HepG2 (cell line): ENCODE measurements at regions not wholly inside any gene's neighbourhood (a gene's known extent, or its start where the extent isn't known, plus 50 kb on each side); places are given as distances from the start of the nearest gene placed in this dataset.

Source experiments
- ATAC-seq: fragments of 200-7000 bp; cut with Tn5 transposase; 3 replicates; pipeline ENCODE4 v1.9.1; 2020; ENCODE audit warnings: mild to moderate bottlenecking, moderate library complexity
- BruUV-seq: library from RNA; stranded (reverse); fragments of 400-500 nt; replicated peaks from 2 replicates; lab custom pipeline; 2021; lab: Mats Ljungman, UMichigan
- CTCF ChIA-PET: fragments of 300-600 bp; formaldehyde crosslinking; extraction: SDS; loops from one replicate; lab custom pipeline; 2021; ENCODE audit warnings: low total read pairs, inconsistent platforms, low intra/inter-chr PET ratio; lab: Yijun Ruan, JAX
- POLR2A ChIA-PET: fragments of 350-600 bp; sonication (Branson Sonifier 250); formaldehyde crosslinking; loops from one replicate; lab custom pipeline; 2020; ENCODE audit warnings: antibody characterized with exemption, inconsistent platforms; lab: Yijun Ruan, JAX
- DNase-seq: peaks from one replicate; pipeline ENCODE4 v3.0.0-alpha.2; 2015; ENCODE audit warnings: low spot score
- FAIRE-seq: peaks from 3 replicates; lab custom pipeline; 2011; peaks lifted over from hg19 to GRCh38; lab: Jason Lieb, UNC
- H2AFZ ChIP-seq: one replicate; pipeline ENCODE4 v1.6.1; 2011; ENCODE audit warnings: low read length, inconsistent platforms
- H3K27ac ChIP-seq: fragments of 300-600 bp; 3 replicates; pipeline ENCODE4 v1.8.0; 2011; ENCODE audit warnings: mixed run types, mild to moderate bottlenecking, mixed read lengths, low read length, inconsistent platforms; ENCODE audit not compliant: insufficient read depth; ENCODE audit errors: extremely low read length
- H3K27me3 ChIP-seq, 2 experiments: fragments of 200-600 bp in 1 of 2; 2 replicates in 1 of 2; 3 replicates in 1 of 2; pipeline versions ENCODE4 v1.6.0 to v1.8.0; 2011; ENCODE audit warnings: low read length in 2 of 2, mild to moderate bottlenecking in 2 of 2, moderate library complexity in 2 of 2, inconsistent platforms in 1 of 2; ENCODE audit not compliant: insufficient read depth in 2 of 2, control insufficient read depth in 1 of 2
- H3K36me3 ChIP-seq, 2 experiments: fragments of 200-600 bp in 1 of 2; replicated peaks in 1 of 2; 2 replicates in 1 of 2; 3 replicates in 1 of 2; pipeline versions ENCODE4 v1.5.1 to v1.8.0; 2011; ENCODE audit warnings: low read length in 2 of 2, inconsistent platforms in 1 of 2; ENCODE audit not compliant: insufficient read depth in 2 of 2, control insufficient read depth in 1 of 2
- H3K4me1 ChIP-seq: 2 replicates; pipeline ENCODE4 v1.5.1; 2012; ENCODE audit warnings: low read length, inconsistent platforms; ENCODE audit not compliant: insufficient read depth
- H3K4me2 ChIP-seq: 2 replicates; pipeline ENCODE4 v1.6.0; 2011; ENCODE audit warnings: low read depth, low read length, inconsistent platforms
- H3K4me3 ChIP-seq, 3 experiments: fragments of 200-600 bp in 1 of 3; sonication (generic), shearing (Covaris generic) in 1 of 3; replicated peaks in 1 of 3; 2 replicates each; pipeline ENCODE4 v1.5.1; 2011 to 2016; ENCODE audit warnings: low read length in 3 of 3, inconsistent platforms in 2 of 3, low read depth in 2 of 3, mild to moderate bottlenecking in 2 of 3, control low read depth in 1 of 3, mixed read lengths in 1 of 3; ENCODE audit not compliant: insufficient read depth in 1 of 3
- H3K79me2 ChIP-seq: one replicate; pipeline ENCODE4 v1.6.1; 2011; ENCODE audit warnings: low read length, inconsistent platforms; ENCODE audit not compliant: insufficient read depth
- H3K9ac ChIP-seq: 2 replicates; pipeline ENCODE4 v1.6.0; 2011; ENCODE audit warnings: mild to moderate bottlenecking, low read depth, low read length, inconsistent platforms; ENCODE audit not compliant: insufficient read depth
- H3K9me3 ChIP-seq: 2 replicates; pipeline ENCODE4 v1.5.1; 2012; ENCODE audit warnings: mild to moderate bottlenecking, low read length
- H4K20me1 ChIP-seq: 2 replicates; pipeline ENCODE4 v1.6.0; 2011; ENCODE audit warnings: inconsistent platforms, mild to moderate bottlenecking, low read length, moderate library complexity; ENCODE audit not compliant: insufficient read depth
- ATM ChIP-seq: fragments of 450-650 bp; IDR thresholded peaks from 2 replicates; pipeline ENCODE4 v1.7.1; 2017; ENCODE audit warnings: mild to moderate bottlenecking, borderline replicate concordance
- ATRX ChIP-seq: sonication (generic); formaldehyde crosslinking; IDR thresholded peaks from 2 replicates; pipeline ENCODE4 v1.4.0; 2020; ENCODE audit warnings: missing genetic modification reagents, borderline replicate concordance
- ZNF607 ChIP-seq: sonication (generic); formaldehyde crosslinking; IDR thresholded peaks from 2 replicates; pipeline ENCODE4 v1.5.1; 2020; ENCODE audit warnings: missing genetic modification reagents, mild to moderate bottlenecking, borderline replicate concordance
- WGBS: methylation state at CpG from one replicate; pipeline ENCODE4 v1.1.6; 2017; ENCODE audit warnings: low lambda C conversion rate; 5-methylcytosine and 5-hydroxymethylcytosine counted together
- in situ Hi-C: cut with HindIII; loops from 2 replicates; pipeline ENCODE4 v1.10.0; 2017; ENCODE audit warnings: low pct_unique_long_range_greater_than_20kb; ENCODE audit not compliant: extremely low pct_ligation_motif_present
- intact Hi-C: fragments of 100-400 bp; cut with micrococcal nuclease; formaldehyde crosslinking; loops from one replicate; pipeline ENCODE4 v1.10.0; 2022; ENCODE audit not compliant: unreplicated experiment

- POLR2A ChIA-PET = no interaction called here
- Histone ChIP-seq H4K20me1 (no peaks in the 10 kb centered on the region), H3K79me2 (no peaks in the 10 kb centered on the region), H3K4me1 (no peaks in the 10 kb centered on the region), H3K36me3 (no peaks in the 10 kb centered on the region), H3K9me3 (no peaks in the 10 kb centered on the region; the same call in 1 of the 2 replicates), H3K4me3 (no peak overlapping the region), H2AFZ (no peak overlapping the region), H3K4me2 (no peak overlapping the region), H3K27ac (no peak overlapping the region), H3K27me3 (no peaks in the 10 kb centered on the region), H3K9ac (no peak overlapping the region)
- BruUV-seq = no TSS peak
- ATAC-seq = no peak
- 4% methylated on average over 7 of the region's 7 CpGs for WGBS
- in situ Hi-C loops (no loop called here), intact Hi-C loops (no loop called here)
- FAIRE-seq = no peak
- CTCF ChIA-PET = no interaction called here
- TF ChIP-seq ATRX (CRISPR knock-in tag) (no peak), ZNF607 (CRISPR knock-in tag) (no peak)
- no peak for DNase-seq
Observed at GRCh38 chr3:106473576-106474475, 605.0 kb upstream of the CBLB start.

- no peaks in the 10 kb centered on the region; the same call in 1 of the 2 replicates for H3K9me3 ChIP-seq
- no peak overlapping the region for H3K27ac ChIP-seq
- ChIA-PET POLR2A (no interaction called here), CTCF (no interaction called here)
- H3K4me3 ChIP-seq = no peak overlapping the region
- no peak overlapping the region for H3K4me2 ChIP-seq
- H3K36me3 ChIP-seq = no peaks in the 10 kb centered on the region
- in situ Hi-C loops (no loop called here), intact Hi-C loops (no loop called here)
- BruUV-seq = no TSS peak
- no peak overlapping the region for H3K9ac ChIP-seq
- DNase-seq = no peak
- no peaks in the 10 kb centered on the region for H3K27me3 ChIP-seq
- no peaks in the 10 kb centered on the region for H4K20me1 ChIP-seq
- no peak for ATAC-seq
- H2AFZ ChIP-seq = no peak overlapping the region
- TF ChIP-seq ATM = no peak
- H3K4me1 ChIP-seq = no peaks in the 10 kb centered on the region
- 0% methylated on average over 5 of the region's 5 CpGs for WGBS
- FAIRE-seq = no peak
- H3K79me2 ChIP-seq = no peaks in the 10 kb centered on the region
Observed at GRCh38 chr3:106482451-106482850, 613.6 kb upstream of the CBLB start.
